Lung microvascular endothelial cell (primary cell): ENCODE measurements at regions not wholly inside any gene's neighbourhood (a gene's known extent, or its start where the extent isn't known, plus 50 kb on each side); places are given as distances from the start of the nearest gene placed in this dataset.

Source experiments
- DNase-seq, 2 donors: peaks; one replicate each; pipeline versions ENCODE4 v3.0.0 to v3.0.0-alpha.2; 2010; ENCODE audit warnings: low read depth in 2 of 2

DNA sequence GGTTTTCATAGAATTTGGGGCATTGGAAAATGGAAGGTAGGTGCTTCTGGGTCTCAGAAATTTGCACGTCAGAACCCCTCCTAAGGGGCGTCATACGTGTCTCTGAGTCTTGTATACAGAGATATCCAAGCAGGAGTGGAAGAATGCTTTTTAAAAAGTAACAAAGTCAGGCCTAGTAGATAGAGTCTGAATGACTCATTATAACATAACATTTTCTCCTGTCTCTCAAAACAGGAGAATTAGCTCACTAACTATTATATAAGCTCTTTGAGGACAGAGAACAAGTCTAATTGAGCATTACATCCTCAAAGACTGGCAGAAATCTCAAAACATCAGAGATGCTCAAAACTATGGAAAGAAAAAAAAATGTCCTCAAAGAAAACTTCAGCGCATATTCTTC, 86.1 kb upstream of the CCL2 start:
- no peak for DNase-seq

DNA sequence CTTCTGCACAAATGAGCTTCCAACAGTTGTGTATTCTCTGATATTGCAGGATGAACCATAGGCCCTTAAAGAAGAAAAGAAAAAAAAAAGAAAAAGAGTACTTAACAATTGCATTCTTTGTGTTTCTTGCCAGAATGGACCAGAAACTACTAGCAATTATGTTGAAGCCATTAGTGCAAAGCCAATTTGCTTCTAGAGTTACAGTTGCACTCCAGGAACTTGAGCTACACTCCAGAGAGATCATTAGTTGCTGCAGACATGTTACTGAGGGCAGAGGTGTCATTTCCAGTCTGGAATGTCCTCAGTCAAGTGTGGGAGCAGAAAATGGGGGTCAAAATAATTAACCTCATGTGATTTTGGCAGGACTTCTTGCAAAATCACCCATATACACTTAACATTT, 85.6 kb upstream of the CCL2 start:
- DNase-seq, result no peak

DNA sequence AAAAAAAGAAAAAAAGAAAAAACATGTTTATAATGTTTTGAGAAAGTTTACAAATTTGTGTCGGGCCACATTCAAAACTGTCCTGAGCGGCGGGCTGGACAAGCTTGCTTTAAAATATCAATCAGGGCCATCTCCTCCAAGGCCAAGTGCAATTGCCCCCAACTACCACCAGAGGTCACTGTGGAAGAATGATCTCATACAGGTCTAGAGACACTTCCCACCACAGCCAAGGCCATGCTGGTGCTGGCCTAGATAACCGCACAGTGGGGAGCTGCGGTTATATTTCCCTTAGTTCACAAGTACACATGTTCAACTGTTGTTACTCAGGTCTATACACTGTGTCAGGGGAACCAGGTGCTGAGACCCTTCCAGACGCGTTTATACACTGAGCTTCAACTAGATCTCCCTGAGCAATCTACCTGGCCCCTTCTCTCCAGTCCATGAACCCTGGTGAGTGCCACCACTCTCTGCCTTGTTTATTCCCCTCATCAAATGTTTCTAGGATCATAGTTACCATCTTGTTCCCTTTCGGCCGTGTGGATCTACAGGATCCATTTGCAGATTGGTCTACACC, 83.8 kb upstream of the CCL2 start:
- peak; percentile 66 to 74 for DNase-seq

DNA sequence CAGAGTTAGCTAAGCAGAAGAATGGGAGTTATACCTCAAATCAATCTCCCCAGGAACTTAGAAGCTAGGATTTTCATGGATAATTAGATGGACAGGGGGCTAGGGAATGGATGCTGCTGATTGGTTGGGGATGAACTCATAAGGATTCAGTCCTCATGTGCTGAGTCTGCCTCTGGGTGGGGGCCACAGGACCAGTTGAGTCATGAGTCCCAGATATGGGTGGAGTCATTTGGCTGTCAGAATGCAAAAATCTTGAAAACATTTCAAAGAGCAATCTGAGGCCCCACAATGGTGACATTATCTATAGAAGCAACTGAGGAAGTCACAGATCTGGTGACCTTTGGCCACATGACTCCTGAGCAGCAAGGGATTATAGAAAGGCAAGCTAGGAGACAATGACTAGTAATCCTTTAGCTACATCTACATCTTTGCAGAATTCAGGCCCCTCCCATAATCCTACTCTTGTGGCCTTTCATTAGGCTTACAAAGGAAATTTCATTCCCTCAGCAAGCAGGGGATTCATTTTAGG, 82.6 kb upstream of the CCL2 start:
- no peak for DNase-seq

DNA sequence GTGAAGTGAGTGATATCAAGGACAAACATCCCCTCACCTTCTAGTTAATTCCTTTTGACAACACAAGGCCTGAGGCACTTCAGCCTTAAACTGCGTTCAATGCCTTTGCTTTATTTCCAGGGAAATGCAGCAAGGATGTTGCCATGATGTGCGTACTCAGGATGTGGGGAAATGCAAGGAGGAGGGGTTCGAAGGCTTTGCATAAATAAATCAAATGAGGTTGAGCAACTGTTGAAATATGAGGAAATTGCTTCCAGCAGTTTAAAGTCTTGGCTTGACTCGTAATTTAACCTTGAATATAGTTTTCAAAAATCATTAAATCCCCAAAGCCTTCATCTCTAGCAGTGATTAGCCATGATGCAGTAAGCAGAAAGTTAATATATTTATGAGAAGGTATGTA, 81.8 kb upstream of the CCL2 start:
- peak in 1 of 2 donors; percentile 20 for DNase-seq

DNA sequence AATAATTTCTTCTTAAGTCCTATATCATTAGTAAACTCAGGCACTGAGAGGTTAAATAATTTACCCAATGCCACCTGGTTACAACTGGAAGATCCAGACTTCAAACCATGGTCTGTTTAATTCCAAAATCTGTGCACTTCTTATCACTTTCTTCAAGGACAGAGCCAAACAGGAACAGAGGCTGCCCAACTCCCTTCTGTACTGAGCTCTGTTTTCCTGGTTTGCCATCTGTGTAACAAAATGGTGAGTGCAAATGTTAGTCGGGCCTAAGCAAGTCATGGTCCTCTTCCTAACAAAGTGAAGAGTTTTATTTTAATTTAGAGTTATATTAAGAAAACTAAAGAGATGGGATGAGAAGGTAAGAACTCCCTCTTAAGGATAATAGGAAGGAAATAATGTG, 80.6 kb upstream of the CCL2 start:
- no peak for DNase-seq

DNA sequence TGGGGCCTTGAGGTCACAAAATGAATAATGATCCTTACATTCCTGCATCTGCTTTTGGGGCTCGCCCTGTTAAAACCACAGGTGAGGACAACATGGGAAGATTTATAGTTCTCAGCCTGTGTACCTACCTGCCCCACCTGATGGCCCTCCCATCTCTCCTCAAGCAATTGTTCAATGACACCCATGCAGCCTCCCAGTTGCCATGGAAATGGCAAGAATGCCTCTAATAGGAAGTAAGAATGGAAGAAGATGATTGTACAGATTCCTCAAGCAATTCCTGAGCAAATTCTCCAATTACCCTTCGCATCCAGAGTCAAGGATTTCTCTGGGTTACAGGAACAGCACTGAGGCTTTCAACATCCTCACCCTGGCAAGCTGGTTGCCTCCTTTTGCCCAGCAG, 78.6 kb upstream of the CCL2 start:
- DNase-seq, result no peak

DNA sequence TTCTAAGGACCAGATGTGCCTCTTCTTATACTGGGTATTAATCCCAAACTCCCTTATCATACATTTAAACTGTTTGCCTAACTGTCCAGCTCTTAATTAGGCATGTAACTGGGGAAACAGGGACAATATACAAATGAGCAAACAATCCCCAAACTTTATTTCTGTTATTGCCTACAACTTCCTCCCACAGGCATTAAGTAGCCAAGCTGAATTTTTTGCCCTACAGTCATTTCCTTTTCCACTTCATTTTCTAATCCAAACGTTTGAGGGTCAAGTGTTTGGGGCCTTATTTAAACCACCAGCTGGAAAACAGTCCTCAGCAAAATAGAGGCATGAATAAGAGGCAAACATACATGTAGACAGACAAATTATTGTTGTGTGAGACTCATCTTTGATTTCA, 77.4 kb upstream of the CCL2 start:
- DNase-seq, result peak; percentile 62 to 88

DNA sequence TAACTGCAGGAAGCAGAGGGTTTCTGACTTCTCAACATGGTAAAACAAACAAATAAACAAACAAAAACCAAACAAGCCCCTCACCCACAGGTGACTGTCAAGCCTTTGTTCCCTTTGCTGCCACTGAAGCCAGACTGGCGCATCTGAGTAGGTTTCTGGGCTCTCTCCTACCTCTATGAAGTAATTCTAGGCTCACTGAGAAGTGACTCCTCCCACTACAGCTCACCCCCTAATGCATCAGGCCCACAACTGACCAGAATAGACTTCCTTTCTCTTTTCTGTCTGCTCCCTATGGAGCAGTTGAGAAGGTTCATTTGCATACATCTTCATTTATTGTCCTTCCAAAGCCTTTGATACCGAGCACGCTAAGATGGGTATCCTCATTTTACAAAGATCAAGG, 77.0 kb upstream of the CCL2 start:
- DNase-seq, result peak in 1 of 2 donors; percentile 35

DNA sequence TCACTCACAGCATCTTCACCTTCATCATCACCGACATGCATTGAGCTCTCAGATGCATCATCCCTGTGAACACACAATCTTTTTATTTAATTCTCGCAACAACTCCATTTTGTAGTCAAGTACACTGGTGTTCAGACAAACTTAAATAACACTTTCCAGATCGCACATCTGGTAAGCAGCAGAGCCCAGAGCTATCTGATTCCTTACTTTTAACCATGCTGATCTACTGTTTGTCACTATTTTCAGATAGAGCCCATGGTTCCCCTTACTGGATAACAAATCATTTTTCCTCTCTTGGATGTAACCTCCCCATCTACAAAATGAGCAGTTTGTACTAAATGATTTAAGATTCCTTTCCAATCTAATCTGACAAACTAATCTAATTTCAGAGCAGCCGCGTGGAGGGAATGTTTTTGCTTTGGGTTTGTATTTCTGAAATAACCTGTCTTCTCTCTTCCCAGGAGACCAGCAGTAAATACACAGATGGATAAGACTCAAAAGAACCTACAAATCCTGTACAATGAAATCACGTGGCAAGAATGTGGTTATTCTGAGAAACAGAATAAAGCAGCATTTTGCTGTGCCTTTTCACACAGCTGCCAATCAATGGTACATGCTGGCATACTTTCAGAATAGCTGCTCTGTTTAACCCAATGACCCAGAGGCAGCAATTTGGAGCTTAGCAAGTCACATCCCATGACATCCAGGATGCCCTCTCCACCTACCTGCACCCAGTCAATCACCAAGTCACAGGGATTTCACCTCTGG, 72.9 kb upstream of the CCL2 start:
- DNase-seq, result no peak

DNA sequence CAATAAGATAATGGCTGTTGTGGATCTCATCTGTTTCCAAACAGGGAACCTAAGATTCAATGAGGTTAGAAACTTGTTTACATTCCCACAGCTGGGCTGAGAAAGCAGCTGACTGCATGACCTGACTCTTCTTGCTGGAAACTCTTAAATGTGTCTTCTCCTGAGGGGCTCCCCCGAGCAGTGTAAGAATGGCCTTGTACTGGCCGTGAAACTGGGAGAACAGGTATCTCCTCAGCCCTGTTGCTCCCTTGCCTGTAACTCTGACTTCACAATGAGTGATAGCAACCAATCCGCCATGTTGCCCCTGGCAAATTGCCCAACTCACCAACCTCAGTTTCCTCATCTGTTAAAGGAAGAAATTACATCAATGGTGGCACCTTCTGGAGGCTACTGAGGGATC, 59.1 kb upstream of the CCL2 start:
- DNase-seq, result no peak

DNA sequence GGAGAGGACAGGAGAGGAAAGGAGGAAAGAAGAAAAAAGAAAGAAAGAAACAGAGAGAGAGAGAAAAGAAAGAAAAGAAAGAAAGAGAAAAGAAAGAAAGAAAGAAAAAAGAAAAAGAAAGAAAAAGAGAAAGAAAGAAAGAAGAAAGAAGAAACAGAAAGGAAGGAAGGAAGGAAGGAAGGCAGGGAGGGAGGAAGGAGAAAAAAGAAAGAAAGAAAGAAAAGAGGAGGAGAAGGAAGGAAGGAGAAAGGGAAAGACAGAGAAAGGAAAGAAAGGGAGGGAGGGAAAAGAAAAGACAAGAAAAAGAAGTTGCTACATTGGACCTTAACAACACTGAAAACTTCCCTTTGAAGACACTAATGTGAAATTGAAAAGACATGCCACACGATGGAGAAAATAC, 56.6 kb upstream of the CCL2 start:
- no peak for DNase-seq

DNA sequence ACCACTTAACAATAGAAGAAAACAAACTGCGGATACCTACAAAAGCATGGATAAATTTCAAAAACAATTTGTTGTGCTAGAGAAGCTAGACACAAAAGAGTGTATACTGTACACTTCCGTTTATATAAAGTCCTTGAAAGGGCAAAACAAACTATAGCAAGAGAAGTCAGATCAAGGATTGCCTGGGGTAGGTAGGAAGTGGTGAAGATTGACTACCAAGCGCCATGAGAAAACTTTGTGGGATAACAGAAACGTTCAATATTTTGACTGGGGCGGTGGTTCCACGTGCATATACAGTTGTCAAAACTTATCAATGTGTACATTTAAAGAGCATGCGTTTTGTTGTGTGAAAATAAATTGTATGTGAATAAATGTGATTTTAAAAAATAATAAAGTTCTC, 55.6 kb upstream of the CCL2 start:
- DNase-seq, result no peak

DNA sequence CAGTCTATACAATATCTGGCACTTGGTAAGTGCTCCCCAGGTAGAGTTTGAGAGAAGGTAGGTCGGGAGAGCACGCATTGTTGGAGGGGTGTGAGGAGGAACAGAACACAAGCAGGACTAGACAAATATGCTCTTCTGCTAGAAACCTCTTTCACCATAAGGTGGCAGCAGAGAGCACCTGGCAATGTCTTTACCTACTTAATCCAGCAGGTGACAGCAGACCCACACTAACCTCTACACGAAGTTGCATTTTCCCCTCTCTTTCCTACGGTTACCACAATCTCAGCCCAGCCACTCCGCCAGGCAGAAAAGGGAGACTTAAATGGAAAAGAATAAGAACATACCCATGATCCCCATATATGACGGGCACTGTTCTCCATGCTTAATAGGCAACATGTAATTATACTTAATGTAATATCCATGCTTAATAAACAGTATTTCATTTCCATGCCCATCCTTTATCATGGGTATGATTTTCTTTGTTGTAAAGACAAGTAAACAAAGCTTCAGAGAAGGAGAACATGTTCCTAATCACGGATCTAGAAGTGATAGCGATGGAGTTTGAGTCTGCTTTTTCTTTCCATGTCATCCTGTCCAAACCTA, 55.1 kb upstream of the CCL2 start:
- DNase-seq, result peak; percentile 89 to 91

DNA sequence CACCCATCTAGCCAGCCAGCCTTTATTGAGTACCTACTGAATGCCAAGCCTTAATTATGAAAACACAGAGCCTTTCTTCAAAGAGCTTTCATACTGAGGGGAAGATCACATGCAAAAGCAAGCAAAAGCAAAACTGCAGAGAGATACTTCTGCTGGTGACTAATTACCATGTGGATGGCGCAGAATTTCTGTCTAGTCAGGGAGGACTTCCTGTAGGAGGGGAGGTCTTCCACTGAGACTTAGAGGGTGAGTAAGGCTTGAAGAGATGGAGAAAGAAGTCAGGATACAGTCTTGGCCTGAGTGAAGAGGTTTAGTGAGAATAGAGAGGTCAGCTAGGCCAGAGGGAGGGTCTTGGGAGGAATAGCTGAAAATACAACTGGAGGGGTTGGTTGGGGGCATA, 53.9 kb upstream of the CCL2 start:
- DNase-seq, result peak in 1 of 2 donors; percentile 40

DNA sequence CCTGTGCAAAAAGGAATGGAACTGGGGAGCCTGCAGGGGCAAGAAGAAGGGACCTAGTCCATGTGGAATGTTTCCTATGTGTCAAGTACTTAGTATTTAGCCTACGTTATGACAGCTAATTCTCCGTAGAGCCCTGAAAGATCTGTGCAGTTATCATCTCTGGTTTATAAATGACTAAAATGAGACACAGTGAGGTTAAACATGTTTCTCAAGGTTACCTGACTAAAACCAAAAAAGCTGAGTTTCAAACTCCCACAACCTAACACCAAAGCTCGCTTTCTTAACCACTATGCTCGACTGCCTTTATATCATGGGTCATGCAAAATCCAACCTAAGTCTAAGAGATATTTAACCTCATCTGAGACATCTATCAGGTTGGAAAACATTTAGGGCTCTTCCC, 53.3 kb upstream of the CCL2 start:
- DNase-seq, result no peak

DNA sequence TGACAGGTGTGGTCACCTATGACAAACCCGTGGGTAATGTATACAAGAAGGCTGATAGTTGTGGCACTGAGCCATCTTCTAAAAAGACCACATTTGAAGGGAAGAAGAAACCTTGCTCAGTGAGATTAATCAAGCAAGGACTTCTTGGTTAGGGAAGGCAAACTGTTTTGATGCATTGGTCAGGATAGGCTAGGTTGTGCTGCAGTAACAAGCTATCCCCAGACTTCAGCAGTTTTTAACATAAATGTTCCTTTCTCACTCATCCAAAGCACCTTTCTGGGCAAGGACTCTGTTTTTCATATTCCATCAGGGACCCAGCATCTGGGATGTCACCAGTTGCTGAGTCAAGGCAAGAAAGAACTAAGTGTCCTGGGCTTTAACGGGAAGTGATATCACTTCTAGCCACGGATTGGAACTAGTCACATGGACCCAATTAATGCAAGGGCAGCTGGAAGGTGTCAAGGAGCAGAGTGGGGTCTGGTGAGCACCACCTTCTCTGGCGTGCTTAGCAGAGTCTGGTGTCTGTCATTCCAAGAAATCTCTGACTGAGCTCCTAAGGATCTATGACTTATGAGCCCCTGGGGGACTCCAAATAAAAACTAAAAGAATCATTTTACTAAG, 52.0 kb upstream of the CCL2 start:
- no peak for DNase-seq

DNA sequence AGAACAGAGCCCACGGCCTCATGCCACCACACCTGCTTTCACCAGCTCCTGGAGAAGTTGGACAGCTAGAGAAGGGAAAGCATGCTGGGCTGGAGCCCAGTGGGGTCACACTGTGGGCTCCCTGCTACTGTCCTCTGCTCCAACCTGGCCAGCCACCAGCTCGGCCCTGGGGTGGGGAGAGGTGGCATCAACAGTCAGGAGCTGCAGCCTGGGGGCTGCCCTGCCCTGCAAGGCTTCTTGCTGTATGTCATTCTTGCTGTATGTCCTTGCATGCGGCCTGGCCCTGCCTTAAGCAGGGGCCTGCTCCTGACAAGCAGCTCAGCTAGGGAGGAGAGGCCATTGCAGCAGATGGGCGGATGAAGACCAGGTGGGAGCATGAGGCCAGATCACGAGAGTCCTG, 50.7 kb upstream of the CCL2 start:
- DNase-seq, result no peak
